ENCODE measurements at regions not wholly inside any gene's neighbourhood (a gene's known extent, or its start where the extent isn't known, plus 50 kb on each side); places are given as distances from the start of the nearest gene placed in this dataset.

- H3K27ac ChIP-seq (ENCODE audit: low read depth, low read length), result no peak overlapping the region
- H3K79me2 ChIP-seq (ENCODE audit: control insufficient read depth in 1 of 2, insufficient read depth in 2 of 2, low read length in 2 of 2), result no peaks in the 10 kb centered on the region
- no peaks in the 10 kb centered on the region for H3K4me1 ChIP-seq (replicated peaks in 1 of 4; ENCODE audit: control insufficient read depth in 3 of 4, insufficient read depth in 4 of 4, low read length in 3 of 4)
- no peaks in the 10 kb centered on the region for H3K9me3 ChIP-seq (ENCODE audit: insufficient read depth in 2 of 2, low read depth in 1 of 2, low read length in 1 of 2)
- H3K4me3 ChIP-seq (ENCODE audit: extremely low read depth in 1 of 4, insufficient read depth in 2 of 4, low read depth in 3 of 4, low read length in 4 of 4), result no peak overlapping the region
- H3K23me2 ChIP-seq (ENCODE audit: low read depth, low read length), result no peaks in the 10 kb centered on the region
- no peak overlapping the region for H2AK5ac ChIP-seq (ENCODE audit: low read depth, low read length)
- H3K18ac ChIP-seq (ENCODE audit: extremely low read depth, low read length), result no peak overlapping the region
- no peak overlapping the region for H2BK12ac ChIP-seq (ENCODE audit: low read depth, low read length)
- no peak overlapping the region for H3K56ac ChIP-seq (replicated peaks; ENCODE audit: insufficient read length, low read depth, low read length)
- H3K27me3 ChIP-seq (replicated peaks in 1 of 4; ENCODE audit: control insufficient read depth in 3 of 4, extremely low read depth in 1 of 4, insufficient read depth in 3 of 4, low read length in 3 of 4), result no peaks in the 10 kb centered on the region
- 91% methylated on average over 4 of the region's 4 CpGs; no CpG with 5 or more reads in 1 of the 2 experiments for WGBS, 2 experiments (ENCODE audit: extremely low coverage in 1 of 2, insufficient coverage in 1 of 2, insufficient read length in 1 of 2, insufficient replicate concordance in 2 of 2, low coverage in 1 of 2, low lambda C conversion rate in 2 of 2, missing lambda C conversion rate in 1 of 2)
- H2BK5ac ChIP-seq (ENCODE audit: low read depth, low read length), result no peak overlapping the region
- H2BK20ac ChIP-seq (ENCODE audit: low read length), result no peak overlapping the region
- no peak overlapping the region for H4K8ac ChIP-seq (ENCODE audit: extremely low read depth, insufficient read depth, low read length)
- H4K91ac ChIP-seq (replicated peaks; ENCODE audit: insufficient read length, low read length), result no peak overlapping the region
- no peak overlapping the region for H4K5ac ChIP-seq (ENCODE audit: insufficient read length, low read depth, low read length)
- H3K79me1 ChIP-seq (ENCODE audit: low read depth, low read length), result no peaks in the 10 kb centered on the region
- no peak overlapping the region for H2BK15ac ChIP-seq (ENCODE audit: low read length)
- no peak overlapping the region for H3K23ac ChIP-seq (ENCODE audit: insufficient read length)
- POLR2A ChIA-PET (ENCODE audit: partially characterized antibody), result no interaction called here
- CTCF ChIA-PET (ENCODE audit: partially characterized antibody), result no interaction called here
- no peak overlapping the region for H2BK120ac ChIP-seq (replicated peaks; ENCODE audit: low read depth, low read length)
- no peak overlapping the region for H2AFZ ChIP-seq (ENCODE audit: low read length)
- no peak overlapping the region for H3K14ac ChIP-seq (ENCODE audit: insufficient read length)
- H4K20me1 ChIP-seq (replicated peaks in 1 of 2; ENCODE audit: control insufficient read depth in 1 of 2, insufficient read depth in 2 of 2, low read length in 2 of 2), result no peaks in the 10 kb centered on the region
- no peak overlapping the region for H3K4me2 ChIP-seq (ENCODE audit: insufficient read depth in 1 of 2, low read depth in 2 of 2, low read length in 2 of 2)
- H3K4ac ChIP-seq (replicated peaks; ENCODE audit: insufficient read length, low read depth, low read length), result no peak overlapping the region
- H3K9ac ChIP-seq (replicated peaks in 1 of 4; ENCODE audit: extremely low read depth in 1 of 4, low read depth in 3 of 4, low read length in 3 of 4), result no peak overlapping the region
- FAIRE-seq (no peak), DNase-seq (ENCODE audit: low read depth in 1 of 2, low spot score in 2 of 2) (no peak)
- no peaks in the 10 kb centered on the region for H3K36me3 ChIP-seq (ENCODE audit: control insufficient read depth in 2 of 4, insufficient read depth in 4 of 4, low read length in 3 of 4)
- TF ChIP-seq KDM1A (IDR thresholded peaks at IDR 0.05; ENCODE audit: borderline replicate concordance, low read length), result no peak
- TF ChIP-seq RXRA (IDR thresholded peaks at IDR 0.05; ENCODE audit: insufficient read depth, low read depth, low read length), result no peak
- TF ChIP-seq E2F6 (IDR thresholded peaks at IDR 0.05), result no peak
- TF ChIP-seq TAF1 (IDR thresholded peaks at IDR 0.05; ENCODE audit: low read depth, low read length), result no peak
- no peak for TF ChIP-seq RFX5 (IDR thresholded peaks at IDR 0.05; ENCODE audit: borderline replicate concordance, low read depth, low read length)
- no peak for TF ChIP-seq FOSL1 (IDR thresholded peaks at IDR 0.05; ENCODE audit: insufficient read depth, low read depth, low read length)
- TF ChIP-seq GTF2F1 (IDR thresholded peaks at IDR 0.05; ENCODE audit: borderline replicate concordance, low read depth, low read length), result no peak
- no peak for TF ChIP-seq ATF2 (IDR thresholded peaks at IDR 0.05; ENCODE audit: low read length)
- no peak for TF ChIP-seq CEBPB (IDR thresholded peaks at IDR 0.05; ENCODE audit: low read depth, low read length)
- no peak for TF ChIP-seq TBP (IDR thresholded peaks at IDR 0.05; ENCODE audit: low read depth, low read length)
- no peak for TF ChIP-seq HDAC6 (IDR thresholded peaks at IDR 0.05; ENCODE audit: low read depth, low read length)
- TF ChIP-seq POLR2AphosphoS5 (IDR thresholded peaks at IDR 0.05; ENCODE audit: low read depth, low read length), result no peak
Observed at GRCh38 chr4:149203256-149204001, 612.2 kb downstream of the IQCM start.

Data from H1 (cell line).